ENCODE measurements at regions not wholly inside any gene's neighbourhood (a gene's known extent, or its start where the extent isn't known, plus 50 kb on each side); places are given as distances from the start of the nearest gene placed in this dataset.

DNA sequence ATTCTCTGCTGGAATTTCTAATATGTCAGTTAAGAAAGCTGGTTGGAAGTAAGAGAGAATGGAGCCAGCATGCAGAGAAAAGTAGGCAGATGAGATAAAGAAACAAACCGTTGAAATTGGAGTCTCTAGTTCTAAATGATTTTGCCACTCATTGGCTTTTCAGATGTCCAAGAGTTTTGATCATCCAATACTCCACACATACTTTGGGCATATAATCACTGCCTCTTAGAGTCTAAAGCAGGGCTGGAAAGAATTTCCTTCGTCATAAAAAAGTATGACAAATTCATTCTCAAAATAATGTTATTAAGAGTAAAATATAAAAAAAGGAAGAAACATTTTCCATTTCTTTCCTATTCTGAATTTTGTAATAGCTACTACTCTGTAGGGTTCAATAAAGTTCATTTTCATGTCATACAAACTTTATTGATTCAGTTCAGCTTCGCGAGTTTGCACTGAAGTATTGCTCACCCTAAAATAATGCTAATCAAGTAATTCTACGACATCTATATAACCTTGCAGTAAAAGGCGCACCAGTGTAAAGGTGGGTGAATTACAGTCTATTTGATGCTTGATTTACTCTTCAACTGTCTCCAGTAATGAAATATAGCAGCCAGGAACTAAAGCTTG lies 1556.6 kb downstream of the NCAM2 start:
- TF ChIP-seq, protein P1, sequence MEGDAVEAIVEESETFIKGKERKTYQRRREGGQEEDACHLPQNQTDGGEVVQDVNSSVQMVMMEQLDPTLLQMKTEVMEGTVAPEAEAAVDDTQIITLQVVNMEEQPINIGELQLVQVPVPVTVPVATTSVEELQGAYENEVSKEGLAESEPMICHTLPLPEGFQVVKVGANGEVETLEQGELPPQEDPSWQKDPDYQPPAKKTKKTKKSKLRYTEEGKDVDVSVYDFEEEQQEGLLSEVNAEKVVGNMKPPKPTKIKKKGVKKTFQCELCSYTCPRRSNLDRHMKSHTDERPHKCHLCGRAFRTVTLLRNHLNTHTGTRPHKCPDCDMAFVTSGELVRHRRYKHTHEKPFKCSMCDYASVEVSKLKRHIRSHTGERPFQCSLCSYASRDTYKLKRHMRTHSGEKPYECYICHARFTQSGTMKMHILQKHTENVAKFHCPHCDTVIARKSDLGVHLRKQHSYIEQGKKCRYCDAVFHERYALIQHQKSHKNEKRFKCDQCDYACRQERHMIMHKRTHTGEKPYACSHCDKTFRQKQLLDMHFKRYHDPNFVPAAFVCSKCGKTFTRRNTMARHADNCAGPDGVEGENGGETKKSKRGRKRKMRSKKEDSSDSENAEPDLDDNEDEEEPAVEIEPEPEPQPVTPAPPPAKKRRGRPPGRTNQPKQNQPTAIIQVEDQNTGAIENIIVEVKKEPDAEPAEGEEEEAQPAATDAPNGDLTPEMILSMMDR (IDR thresholded peaks at IDR 0.05), result no peak
- TF ChIP-seq KAT7 (CRISPR knock-in tag; IDR thresholded peaks at IDR 0.05; ENCODE audit: borderline replicate concordance) (no peak), ZNF138 (CRISPR knock-in tag; conservative IDR thresholded peaks at IDR 0.05) (no peak), TEAD1 (CRISPR knock-in tag; IDR thresholded peaks at IDR 0.05) (no peak), CREB1 (CRISPR knock-in tag; IDR thresholded peaks at IDR 0.05) (no peak), ESRRA (CRISPR knock-in tag; IDR thresholded peaks at IDR 0.05; ENCODE audit: borderline replicate concordance) (no peak), JAZF1 (CRISPR knock-in tag; IDR thresholded peaks at IDR 0.05) (no peak), ZNF317 (CRISPR knock-in tag; IDR thresholded peaks at IDR 0.05; ENCODE audit: borderline replicate concordance, low read depth) (no peak)
- TF ChIP-seq, protein P2, sequence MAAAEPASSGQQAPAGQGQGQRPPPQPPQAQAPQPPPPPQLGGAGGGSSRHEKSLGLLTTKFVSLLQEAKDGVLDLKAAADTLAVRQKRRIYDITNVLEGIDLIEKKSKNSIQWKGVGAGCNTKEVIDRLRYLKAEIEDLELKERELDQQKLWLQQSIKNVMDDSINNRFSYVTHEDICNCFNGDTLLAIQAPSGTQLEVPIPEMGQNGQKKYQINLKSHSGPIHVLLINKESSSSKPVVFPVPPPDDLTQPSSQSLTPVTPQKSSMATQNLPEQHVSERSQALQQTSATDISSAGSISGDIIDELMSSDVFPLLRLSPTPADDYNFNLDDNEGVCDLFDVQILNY (CRISPR knock-in tag; IDR thresholded peaks at IDR 0.05), result no peak
- TF ChIP-seq, protein P3, sequence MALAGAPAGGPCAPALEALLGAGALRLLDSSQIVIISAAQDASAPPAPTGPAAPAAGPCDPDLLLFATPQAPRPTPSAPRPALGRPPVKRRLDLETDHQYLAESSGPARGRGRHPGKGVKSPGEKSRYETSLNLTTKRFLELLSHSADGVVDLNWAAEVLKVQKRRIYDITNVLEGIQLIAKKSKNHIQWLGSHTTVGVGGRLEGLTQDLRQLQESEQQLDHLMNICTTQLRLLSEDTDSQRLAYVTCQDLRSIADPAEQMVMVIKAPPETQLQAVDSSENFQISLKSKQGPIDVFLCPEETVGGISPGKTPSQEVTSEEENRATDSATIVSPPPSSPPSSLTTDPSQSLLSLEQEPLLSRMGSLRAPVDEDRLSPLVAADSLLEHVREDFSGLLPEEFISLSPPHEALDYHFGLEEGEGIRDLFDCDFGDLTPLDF (CRISPR knock-in tag; IDR thresholded peaks at IDR 0.05), result no peak
- TF ChIP-seq, protein P4, sequence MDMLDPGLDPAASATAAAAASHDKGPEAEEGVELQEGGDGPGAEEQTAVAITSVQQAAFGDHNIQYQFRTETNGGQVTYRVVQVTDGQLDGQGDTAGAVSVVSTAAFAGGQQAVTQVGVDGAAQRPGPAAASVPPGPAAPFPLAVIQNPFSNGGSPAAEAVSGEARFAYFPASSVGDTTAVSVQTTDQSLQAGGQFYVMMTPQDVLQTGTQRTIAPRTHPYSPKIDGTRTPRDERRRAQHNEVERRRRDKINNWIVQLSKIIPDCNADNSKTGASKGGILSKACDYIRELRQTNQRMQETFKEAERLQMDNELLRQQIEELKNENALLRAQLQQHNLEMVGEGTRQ (CRISPR knock-in tag; IDR thresholded peaks at IDR 0.05), result no peak
- TF ChIP-seq, protein P5, sequence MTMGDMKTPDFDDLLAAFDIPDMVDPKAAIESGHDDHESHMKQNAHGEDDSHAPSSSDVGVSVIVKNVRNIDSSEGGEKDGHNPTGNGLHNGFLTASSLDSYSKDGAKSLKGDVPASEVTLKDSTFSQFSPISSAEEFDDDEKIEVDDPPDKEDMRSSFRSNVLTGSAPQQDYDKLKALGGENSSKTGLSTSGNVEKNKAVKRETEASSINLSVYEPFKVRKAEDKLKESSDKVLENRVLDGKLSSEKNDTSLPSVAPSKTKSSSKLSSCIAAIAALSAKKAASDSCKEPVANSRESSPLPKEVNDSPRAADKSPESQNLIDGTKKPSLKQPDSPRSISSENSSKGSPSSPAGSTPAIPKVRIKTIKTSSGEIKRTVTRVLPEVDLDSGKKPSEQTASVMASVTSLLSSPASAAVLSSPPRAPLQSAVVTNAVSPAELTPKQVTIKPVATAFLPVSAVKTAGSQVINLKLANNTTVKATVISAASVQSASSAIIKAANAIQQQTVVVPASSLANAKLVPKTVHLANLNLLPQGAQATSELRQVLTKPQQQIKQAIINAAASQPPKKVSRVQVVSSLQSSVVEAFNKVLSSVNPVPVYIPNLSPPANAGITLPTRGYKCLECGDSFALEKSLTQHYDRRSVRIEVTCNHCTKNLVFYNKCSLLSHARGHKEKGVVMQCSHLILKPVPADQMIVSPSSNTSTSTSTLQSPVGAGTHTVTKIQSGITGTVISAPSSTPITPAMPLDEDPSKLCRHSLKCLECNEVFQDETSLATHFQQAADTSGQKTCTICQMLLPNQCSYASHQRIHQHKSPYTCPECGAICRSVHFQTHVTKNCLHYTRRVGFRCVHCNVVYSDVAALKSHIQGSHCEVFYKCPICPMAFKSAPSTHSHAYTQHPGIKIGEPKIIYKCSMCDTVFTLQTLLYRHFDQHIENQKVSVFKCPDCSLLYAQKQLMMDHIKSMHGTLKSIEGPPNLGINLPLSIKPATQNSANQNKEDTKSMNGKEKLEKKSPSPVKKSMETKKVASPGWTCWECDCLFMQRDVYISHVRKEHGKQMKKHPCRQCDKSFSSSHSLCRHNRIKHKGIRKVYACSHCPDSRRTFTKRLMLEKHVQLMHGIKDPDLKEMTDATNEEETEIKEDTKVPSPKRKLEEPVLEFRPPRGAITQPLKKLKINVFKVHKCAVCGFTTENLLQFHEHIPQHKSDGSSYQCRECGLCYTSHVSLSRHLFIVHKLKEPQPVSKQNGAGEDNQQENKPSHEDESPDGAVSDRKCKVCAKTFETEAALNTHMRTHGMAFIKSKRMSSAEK (CRISPR knock-in tag; IDR thresholded peaks at IDR 0.05; ENCODE audit: borderline replicate concordance), result no peak

Data from WTC11 (cell line).